ENCODE measurements at regions not wholly inside any gene's neighbourhood (a gene's known extent, or its start where the extent isn't known, plus 50 kb on each side); places are given as distances from the start of the nearest gene placed in this dataset.

DNA sequence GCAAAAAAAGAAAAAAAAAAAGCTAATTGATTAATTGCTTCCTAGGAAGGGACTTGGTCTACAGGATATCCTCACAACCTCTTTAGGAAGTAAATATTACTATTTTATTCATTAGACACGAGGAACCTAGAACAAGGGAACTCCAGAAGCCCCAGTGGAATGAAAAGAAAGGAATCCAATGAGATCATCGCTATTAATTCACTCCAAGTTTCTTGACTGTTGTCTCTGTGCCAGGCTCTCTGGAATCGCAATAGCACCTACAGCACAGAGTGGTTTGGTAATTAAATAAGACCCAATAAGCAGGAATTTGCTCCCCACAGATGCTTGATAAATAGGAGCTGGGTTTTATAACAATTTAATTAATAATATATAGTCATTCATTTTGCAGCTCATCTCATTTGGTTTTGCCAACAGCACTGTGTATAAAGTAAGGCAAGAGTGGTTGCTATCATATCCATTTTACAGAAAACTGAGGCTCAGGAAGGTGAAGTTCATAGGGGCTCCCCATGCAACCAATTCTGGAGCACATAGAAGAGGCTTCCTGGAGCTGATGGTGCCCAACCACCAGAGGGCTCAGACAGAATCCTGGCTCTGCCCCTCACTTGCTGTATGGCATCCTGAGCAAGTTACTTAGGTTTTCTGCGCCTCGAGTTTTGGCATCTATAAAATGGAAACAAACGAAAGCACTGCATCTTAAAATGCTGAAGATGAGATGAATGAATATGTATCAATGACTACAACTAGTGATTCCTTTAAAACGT lies 420.2 kb downstream of the MED13L start:
- TF ChIP-seq TAF1 (IDR thresholded peaks at IDR 0.05; ENCODE audit: control insufficient read depth, extremely low read depth, insufficient read depth, low read length, severe bottlenecking) (no peak), SAFB2 (IDR thresholded peaks at IDR 0.05; ENCODE audit: borderline replicate concordance, low read depth, low read length, severe bottlenecking) (no peak), ZNF764 (CRISPR knock-in tag; IDR thresholded peaks at IDR 0.05; ENCODE audit: low read depth) (no peak), CHD1 (IDR thresholded peaks at IDR 0.05; ENCODE audit: low read length) (no peak), ZNF217 (CRISPR knock-in tag; IDR thresholded peaks at IDR 0.05) (no peak), ZNF449 (CRISPR knock-in tag; IDR thresholded peaks at IDR 0.05) (no peak), CSDE1 (IDR thresholded peaks at IDR 0.05) (no peak), NR3C1 (CRISPR knock-in tag; IDR thresholded peaks at IDR 0.05) (no peak), JUN (IDR thresholded peaks at IDR 0.05; ENCODE audit: borderline replicate concordance, low read depth, low read length) (no peak), JUN (CRISPR knock-in tag; IDR thresholded peaks at IDR 0.05; ENCODE audit: borderline replicate concordance) (no peak), POLR2AphosphoS5 (IDR thresholded peaks at IDR 0.05; ENCODE audit: control insufficient read depth, insufficient read depth, low read depth, low read length) (no peak)
- TF ChIP-seq, protein P1, sequence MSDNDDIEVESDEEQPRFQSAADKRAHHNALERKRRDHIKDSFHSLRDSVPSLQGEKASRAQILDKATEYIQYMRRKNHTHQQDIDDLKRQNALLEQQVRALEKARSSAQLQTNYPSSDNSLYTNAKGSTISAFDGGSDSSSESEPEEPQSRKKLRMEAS (CRISPR knock-in tag; IDR thresholded peaks at IDR 0.05), result no peak
- TF ChIP-seq, protein P2, sequence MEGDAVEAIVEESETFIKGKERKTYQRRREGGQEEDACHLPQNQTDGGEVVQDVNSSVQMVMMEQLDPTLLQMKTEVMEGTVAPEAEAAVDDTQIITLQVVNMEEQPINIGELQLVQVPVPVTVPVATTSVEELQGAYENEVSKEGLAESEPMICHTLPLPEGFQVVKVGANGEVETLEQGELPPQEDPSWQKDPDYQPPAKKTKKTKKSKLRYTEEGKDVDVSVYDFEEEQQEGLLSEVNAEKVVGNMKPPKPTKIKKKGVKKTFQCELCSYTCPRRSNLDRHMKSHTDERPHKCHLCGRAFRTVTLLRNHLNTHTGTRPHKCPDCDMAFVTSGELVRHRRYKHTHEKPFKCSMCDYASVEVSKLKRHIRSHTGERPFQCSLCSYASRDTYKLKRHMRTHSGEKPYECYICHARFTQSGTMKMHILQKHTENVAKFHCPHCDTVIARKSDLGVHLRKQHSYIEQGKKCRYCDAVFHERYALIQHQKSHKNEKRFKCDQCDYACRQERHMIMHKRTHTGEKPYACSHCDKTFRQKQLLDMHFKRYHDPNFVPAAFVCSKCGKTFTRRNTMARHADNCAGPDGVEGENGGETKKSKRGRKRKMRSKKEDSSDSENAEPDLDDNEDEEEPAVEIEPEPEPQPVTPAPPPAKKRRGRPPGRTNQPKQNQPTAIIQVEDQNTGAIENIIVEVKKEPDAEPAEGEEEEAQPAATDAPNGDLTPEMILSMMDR (IDR thresholded peaks at IDR 0.05 in 2 of 3, conservative IDR thresholded peaks at IDR 0.05 in 1 of 3; ENCODE audit: insufficient read depth in 2 of 3, low read depth in 1 of 3, low read length in 3 of 3), result no peak

All from K562 (cell line).